ENCODE measurements at regions not wholly inside any gene's neighbourhood (a gene's known extent, or its start where the extent isn't known, plus 50 kb on each side); places are given as distances from the start of the nearest gene placed in this dataset.

GRCh38 chr7:115782696-115783490, 247.7 kb downstream of the TFEC start:
- Histone ChIP-seq H3K27me3 (replicated peaks; ENCODE audit: insufficient read depth, low read depth, low read length, poor library complexity) (peaks cover 20% of the 10 kb centered on the region), H3K9me3 (ENCODE audit: low read depth, low read length, poor library complexity, severe bottlenecking) (no peaks in the 10 kb centered on the region), H3K27ac (ENCODE audit: low read depth, low read length, poor library complexity, severe bottlenecking) (no peak overlapping the region), H3K4me3 (ENCODE audit: low read depth, low read length, poor library complexity, severe bottlenecking) (no peak overlapping the region), H3K4me1 (ENCODE audit: insufficient read depth, low read length, poor library complexity, severe bottlenecking) (no peaks in the 10 kb centered on the region), H3K36me3 (ENCODE audit: insufficient read depth, low read length, poor library complexity, severe bottlenecking) (no peaks in the 10 kb centered on the region)
- no TSS peak for BruUV-seq (replicated peaks)
- CTCF ChIA-PET, result no interaction called here
- intact Hi-C loops (cut with micrococcal nuclease; ENCODE audit: unreplicated experiment), result no loop called here
- POLR2A ChIA-PET (ENCODE audit: low non-redundant PET), result no interaction called here
- peak; percentile 7 for DNase-seq (ENCODE audit: low spot score)
- TF ChIP-seq EZH2 (IDR thresholded peaks at IDR 0.05; ENCODE audit: borderline replicate concordance, low read depth, low read length, poor library complexity, severe bottlenecking) (no peak), CTCF (conservative IDR thresholded peaks at IDR 0.05; ENCODE audit: low read depth, low read length) (no peak)

- Histone ChIP-seq H3K4me1 (ENCODE audit: insufficient read depth, low read length, poor library complexity, severe bottlenecking) (no peaks in the 10 kb centered on the region), H3K27me3 (replicated peaks; ENCODE audit: insufficient read depth, low read depth, low read length, poor library complexity) (peaks cover 20% of the 10 kb centered on the region), H3K9me3 (ENCODE audit: low read depth, low read length, poor library complexity, severe bottlenecking) (no peaks in the 10 kb centered on the region), H3K36me3 (ENCODE audit: insufficient read depth, low read length, poor library complexity, severe bottlenecking) (no peaks in the 10 kb centered on the region), H3K27ac (ENCODE audit: low read depth, low read length, poor library complexity, severe bottlenecking) (no peak overlapping the region), H3K4me3 (ENCODE audit: low read depth, low read length, poor library complexity, severe bottlenecking) (no peak overlapping the region)
- DNase-seq (ENCODE audit: low spot score), result no peak
- CTCF ChIA-PET, result no interaction called here
- TF ChIP-seq EZH2 (IDR thresholded peaks at IDR 0.05; ENCODE audit: borderline replicate concordance, low read depth, low read length, poor library complexity, severe bottlenecking) (no peak), CTCF (conservative IDR thresholded peaks at IDR 0.05; ENCODE audit: low read depth, low read length) (no peak)
- BruUV-seq (replicated peaks), result no TSS peak
- intact Hi-C loops (cut with micrococcal nuclease; ENCODE audit: unreplicated experiment), result no loop called here
- POLR2A ChIA-PET (ENCODE audit: low non-redundant PET), result no interaction called here
Observed at GRCh38 chr7:115779561-115779960, 251.0 kb downstream of the TFEC start.

- H3K27me3 ChIP-seq (replicated peaks; ENCODE audit: insufficient read depth, low read depth, low read length, poor library complexity), result peaks cover 23% of the 10 kb centered on the region
- no peaks in the 10 kb centered on the region for H3K4me1 ChIP-seq (ENCODE audit: insufficient read depth, low read length, poor library complexity, severe bottlenecking)
- BruUV-seq (replicated peaks), result no TSS peak
Observed at GRCh38 chr7:115775981-115776380, 254.6 kb downstream of the TFEC start.

More at GRCh38 chr7:115775981-115776380, 254.6 kb downstream of the TFEC start:
- intact Hi-C loops (cut with micrococcal nuclease; ENCODE audit: unreplicated experiment), result no loop called here
- POLR2A ChIA-PET (ENCODE audit: low non-redundant PET), result no interaction called here
- H3K36me3 ChIP-seq (ENCODE audit: insufficient read depth, low read length, poor library complexity, severe bottlenecking), result no peaks in the 10 kb centered on the region
- no peak for TF ChIP-seq CTCF (conservative IDR thresholded peaks at IDR 0.05; ENCODE audit: low read depth, low read length)
- no peak for TF ChIP-seq EZH2 (IDR thresholded peaks at IDR 0.05; ENCODE audit: borderline replicate concordance, low read depth, low read length, poor library complexity, severe bottlenecking)
- CTCF ChIA-PET, result no interaction called here
- DNase-seq (ENCODE audit: low spot score), result no peak
- no peaks in the 10 kb centered on the region for H3K9me3 ChIP-seq (ENCODE audit: low read depth, low read length, poor library complexity, severe bottlenecking)
- H3K27ac ChIP-seq (ENCODE audit: low read depth, low read length, poor library complexity, severe bottlenecking), result no peak overlapping the region
- H3K4me3 ChIP-seq (ENCODE audit: low read depth, low read length, poor library complexity, severe bottlenecking), result no peak overlapping the region

Measured in A673 (cell line).